UCSD-AML1 (cell line): ENCODE measurements at regions not wholly inside any gene's neighbourhood (a gene's known extent, or its start where the extent isn't known, plus 50 kb on each side); places are given as distances from the start of the nearest gene placed in this dataset.

Experiments
- DNase-seq: peaks from one replicate; lab custom pipeline; 2025; ENCODE audit not compliant: unreplicated experiment; lab: John Stamatoyannopoulos, UW

DNA sequence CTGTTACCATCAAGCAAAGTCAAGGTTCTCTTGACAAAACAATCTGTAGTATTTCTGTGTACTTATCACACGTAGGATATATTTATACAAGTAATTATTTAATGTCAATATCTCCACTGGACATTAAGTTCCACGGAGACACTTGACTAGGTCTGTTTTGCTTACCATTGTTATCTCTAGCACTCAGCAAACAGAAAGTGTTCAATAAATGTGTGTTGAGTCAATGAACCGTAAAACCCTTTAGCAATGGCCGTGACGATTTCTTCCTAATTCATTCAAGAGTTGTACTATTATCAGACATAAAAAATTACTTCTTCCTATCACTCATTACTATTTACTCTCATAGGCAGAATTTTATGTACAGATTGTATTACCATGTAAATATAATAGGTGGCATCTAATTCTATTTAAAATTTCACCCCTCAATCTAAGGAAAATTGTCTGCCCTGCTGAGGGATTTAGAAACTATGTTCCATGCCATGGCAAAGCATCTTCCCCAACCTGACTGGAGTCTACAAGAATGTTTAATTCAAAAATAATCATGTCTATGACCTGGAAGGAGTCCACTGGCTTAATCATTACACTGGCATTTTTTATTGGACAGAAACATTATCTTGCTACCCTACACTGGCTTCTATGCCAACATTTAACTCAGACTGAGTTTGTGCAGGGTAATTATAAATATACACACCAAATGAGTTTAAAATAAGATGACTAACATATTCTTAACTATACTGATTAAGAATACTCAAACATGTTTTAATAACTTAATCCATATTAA lies 301.9 kb downstream of the ZEB2 start:
- DNase-seq, result no peak

DNA sequence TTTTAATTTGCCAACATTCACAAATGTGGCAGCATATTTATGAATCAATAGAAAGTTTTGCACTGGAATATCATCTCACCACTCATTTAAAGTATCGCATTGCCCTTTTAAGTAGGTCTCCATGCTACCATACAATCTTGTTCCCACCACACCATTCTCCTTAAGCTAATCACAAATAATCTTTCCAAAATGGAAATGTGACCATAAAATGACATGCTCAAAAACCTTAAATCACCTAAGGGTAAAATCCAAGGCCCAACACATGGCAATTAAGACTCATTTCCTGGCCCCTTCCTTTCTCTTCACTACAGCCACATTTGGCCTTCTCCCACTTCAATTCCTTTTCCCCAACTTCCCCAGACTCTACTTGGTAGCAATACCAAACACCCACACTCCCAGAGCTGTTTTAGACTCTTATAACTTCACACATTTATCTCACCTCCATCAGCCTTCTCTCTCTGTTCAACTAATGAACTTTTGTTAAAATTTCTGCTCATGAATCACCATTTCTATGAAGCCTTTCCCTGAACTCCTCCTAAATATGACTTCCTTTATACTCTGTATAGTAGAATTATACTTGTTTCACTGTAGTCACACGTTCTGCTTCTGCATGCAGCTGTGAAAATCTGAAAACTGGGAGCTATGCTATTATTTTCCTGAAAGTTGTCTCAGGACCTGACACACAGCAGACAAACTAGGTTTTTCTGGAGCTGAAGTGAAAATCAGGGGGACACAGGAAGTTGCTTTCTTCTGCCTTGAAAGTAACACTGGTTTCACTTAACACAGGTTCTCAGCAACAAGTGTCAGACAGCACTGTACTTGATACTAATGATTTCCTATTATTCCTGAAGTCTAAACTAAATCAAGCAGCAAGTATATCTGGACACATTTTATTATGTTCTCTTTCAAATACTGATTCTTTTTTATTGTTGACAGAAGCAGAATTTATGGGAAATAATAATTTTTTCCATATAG lies 303.9 kb downstream of the ZEB2 start:
- no peak for DNase-seq

DNA sequence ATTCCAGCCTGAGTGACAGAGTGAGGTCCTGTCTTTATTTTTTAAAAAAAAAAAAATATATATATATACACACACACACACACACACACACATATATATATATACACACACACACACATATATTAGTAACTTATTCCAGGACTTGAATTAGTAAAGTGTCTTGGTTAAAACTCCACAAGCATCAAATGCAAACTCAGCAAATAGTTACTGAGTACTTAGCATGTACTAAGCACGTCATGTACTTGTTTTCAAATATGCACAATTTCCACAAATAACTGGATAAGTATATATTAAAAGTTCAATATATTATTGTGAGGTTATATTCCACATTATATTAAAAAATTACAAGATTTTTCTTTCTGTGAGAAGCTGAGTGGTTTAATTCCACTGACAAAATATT lies 304.7 kb downstream of the ZEB2 start:
- no peak for DNase-seq

DNA sequence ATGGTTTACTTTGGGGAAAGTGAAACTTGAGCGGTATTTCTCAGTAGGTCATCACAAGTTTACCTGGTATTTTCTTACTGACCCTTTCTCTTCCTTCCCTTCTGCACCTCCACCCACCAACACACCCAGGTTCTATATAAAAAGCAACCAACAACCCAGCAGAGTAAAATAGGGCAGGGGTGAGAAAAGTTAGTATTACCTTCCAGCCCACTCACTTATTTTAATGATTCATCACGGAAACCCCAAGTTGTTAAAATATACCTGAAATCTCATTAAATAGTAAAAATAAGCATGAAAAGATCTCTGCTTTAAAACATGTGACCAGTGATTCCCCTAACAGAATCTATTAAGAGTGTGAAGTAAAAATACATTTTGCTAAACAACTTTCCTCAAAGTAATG lies 306.1 kb downstream of the ZEB2 start:
- DNase-seq, result no peak

DNA sequence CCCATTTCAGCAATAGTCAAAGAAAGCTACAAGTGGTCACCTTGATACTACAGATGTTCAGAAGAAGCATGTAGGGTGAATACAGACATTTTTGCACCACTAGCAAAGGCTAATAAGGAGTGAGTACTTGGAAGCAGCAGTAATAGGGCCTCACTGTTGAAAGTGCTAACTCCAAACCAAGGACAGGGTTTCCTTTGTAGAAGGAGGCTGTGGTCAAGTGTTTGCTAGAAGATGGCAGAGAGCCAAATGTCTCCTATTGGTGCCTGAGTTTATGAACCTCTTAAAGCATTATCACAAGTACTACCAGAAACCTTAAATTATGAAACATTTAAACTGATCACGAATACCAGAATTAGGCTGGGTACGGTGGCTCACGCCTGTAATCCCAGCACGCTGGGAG lies 308.1 kb downstream of the ZEB2 start:
- no peak for DNase-seq

DNA sequence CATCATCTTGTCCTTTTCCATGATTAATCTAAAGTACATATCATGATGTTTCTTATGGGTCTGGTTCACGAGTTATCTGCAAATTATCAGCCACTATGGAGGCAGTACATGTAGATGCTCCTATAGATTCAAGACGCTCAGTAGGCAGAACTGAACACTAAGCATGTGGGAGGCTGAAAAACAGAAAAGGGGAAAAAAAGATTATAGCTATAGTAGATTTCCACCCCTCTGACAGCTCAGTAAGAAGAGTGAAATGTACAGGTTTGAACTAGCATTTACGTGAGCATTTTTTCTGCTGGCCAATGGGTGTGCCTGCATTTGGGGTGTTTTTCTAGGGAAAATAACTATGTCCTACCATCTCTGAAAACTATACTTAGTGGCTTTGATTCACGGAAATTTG lies 308.9 kb downstream of the ZEB2 start:
- DNase-seq, result no peak

DNA sequence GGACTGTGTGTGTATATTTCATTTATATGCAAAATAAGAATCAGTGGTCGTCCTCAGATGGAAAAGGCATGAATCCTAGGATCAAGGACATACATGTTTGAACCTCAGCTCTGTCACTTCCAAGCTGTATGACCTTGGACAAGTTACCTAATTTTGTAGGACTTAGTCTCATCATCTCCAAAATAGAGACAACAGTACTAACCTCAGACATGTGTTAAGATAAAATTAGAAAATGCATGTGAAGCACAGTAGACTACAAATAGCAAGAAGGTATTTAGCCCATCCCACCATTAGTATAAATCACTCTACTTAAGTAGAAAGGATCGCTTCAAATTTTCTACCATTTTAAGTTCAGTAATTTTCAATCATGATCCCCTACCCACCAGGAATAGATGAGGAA lies 309.8 kb downstream of the ZEB2 start:
- no peak for DNase-seq

DNA sequence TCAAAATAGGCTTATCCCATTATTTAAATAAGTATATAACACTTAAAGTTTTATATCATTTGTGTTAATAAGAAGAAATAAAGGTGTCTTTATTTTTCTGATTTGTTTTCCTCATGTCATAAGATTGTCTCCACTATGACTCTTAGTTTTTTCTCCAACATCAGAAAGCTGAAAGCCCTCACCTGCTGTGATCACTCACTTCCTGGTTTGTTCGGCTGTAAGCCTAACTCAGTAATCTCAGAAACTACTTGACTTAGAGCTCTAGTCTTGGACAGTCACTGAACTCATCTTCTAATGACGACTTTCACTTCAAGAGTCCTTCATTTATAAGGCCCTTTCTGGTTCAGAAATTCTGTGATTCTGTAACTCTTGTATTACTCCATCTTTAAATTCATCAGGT lies 311.0 kb downstream of the ZEB2 start:
- DNase-seq, result no peak

DNA sequence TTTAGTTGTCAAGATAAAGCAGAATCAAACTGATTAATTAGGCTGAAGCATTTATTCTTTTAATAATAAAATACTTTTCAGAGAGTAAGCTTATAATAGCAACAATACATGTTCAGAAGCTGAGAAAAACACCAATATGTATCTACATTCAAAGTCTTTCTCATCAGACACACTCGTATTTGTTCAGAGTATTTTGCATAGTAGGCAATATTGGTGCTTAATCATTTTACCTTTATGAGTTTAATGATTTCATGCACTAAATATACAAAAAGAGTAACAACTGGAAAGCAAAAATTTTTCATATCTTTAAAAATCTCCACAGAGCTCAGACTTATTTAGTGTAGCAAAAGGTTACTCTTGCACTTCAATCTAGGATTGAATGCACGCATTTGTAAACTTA lies 313.9 kb downstream of the ZEB2 start:
- no peak for DNase-seq

DNA sequence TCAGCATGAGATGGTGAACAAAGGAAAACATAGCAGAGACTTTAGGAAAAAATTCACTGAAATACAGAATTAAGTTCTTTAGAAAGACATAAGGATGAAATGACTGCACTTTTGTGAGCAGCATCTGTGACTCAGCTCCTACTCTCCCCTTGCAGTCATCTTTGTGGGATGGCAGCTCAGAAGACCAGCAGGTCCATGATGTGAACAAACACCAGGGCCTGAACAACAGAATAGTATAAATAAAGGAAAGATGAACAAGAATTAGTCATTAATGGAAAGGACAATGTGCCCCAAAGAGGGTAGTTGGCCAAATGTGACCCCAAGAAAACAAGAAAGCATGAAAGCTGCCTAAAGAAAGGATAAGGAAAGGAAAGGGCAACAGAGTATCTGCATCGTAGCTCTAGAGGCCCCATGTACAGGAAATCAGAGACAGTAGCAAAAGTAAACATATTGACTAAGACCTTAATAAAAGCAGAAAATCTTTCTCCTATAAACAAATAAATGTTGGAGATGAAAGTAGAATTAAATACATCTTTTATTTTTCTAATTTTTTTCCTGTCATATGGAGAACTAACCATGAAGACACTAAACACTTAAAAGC lies 318.0 kb downstream of the ZEB2 start:
- DNase-seq, result no peak

DNA sequence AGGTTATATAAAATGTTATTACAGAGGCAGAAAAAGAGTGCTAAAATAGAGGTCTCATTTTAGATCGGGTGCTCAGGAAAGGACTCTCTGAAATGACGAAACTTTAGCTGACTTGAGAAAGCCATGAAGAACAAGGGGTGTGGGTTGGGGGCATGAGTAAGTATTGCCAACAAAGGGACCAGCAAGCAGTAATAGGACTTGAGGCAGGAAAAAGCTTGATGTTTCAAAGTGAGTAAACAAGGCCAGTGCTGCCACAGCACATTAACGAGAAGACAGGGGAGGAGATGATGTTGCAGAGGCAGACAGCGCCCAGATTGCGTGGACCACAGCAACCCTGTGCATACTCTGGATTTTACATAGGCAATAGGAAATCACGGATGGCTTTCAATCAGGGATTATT lies 318.8 kb downstream of the ZEB2 start:
- DNase-seq, result no peak

DNA sequence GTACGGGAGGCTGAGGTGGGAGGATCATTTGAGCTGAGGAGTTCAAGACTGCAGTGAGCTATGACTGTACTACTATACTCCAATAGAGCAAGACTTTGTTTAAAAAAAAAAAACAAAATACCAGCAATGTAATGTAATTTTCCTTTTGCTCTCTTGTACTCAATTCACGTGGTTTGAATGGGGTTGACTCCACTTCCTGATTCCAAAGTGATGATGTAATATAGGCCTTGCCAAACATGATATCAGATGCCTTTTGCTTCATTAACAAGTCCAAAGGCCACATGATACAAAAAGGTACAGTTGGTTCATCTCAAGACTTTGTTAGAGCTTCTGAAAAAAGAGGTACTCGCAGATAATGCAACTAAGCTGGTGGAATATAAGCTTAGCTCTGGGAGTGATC lies 321.8 kb downstream of the ZEB2 start:
- no peak for DNase-seq

DNA sequence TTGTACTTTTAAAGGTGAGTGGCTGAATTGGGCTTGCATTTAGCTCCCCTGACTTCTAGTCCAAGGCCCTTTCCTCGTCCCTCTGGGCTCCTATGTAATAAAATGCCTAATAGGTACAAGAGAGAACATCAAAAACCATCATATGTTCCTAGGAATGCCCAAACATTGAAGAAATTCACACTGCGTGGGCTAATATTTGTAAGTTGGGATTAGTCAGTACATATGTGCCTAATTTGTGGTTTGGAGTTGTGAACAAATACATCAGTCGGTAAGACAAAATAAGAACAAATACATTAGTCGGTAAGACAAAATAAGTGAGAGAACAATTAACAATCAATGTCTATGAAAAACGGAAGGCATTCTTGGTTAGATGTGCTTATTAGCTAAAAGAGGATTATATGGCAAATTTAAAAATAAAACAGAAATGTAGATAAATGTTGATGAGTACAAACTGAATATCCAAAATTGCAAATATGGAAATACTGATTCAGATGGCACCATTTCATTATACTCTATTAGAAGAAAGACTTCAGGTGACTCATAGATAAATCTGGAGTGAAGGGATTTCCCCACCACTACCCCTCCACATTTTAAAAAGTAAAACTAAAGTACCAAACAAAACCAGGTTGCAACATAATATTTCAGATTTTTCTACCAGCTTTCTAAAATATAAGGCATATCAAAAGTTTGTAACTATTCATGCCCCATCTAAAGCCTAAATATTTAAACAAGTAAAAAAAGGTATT lies 325.4 kb downstream of the ZEB2 start:
- no peak for DNase-seq

DNA sequence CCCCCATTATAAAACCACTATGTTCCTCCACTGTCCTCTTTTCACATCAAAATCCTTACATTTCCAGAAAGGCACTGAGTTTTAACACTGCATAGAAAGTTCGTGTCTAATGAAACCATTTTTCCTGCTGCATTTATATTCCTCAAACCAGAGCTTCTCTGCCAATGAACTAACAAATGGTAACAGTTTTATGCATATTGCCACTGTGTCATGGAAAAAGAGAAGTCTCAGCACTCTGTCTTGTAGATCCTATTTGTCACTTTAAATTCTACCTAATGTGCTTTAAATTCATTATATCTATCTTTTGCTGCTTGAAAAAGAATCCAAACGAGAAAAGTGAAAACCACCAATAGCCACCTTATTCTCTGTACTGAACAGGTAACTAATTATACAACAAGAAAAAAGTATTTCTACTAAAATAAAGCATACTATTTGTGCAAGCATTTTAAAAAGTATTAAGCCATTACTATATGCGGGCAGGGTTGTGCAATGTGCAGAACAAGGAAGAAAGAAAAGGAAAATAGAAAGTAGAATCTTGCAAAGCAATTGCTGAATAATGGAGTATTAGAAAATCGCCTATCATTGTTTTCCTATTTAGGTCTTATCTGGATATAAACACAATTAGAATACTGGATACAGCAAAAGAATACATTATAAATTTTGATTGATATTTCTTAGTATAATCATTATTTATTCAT lies 328.9 kb downstream of the ZEB2 start:
- no peak for DNase-seq

DNA sequence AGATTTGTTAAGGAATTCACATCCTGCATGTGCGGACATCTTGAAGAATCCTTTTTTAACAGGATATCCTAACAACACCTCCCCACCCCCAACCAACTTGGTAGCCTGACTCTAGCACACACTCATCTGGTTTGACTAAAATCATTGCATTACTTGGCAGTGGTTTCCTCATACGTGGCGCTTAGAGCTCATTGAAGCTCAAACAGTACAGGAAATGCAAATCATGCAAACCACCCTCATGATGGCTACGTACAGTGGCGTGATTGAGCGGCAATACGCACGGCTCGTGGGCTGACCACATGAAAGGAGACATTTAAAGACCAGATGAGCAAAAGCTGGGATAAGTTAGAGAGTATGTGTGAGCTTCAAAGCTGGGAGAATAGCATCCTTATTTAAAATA lies 336.2 kb downstream of the ZEB2 start:
- no peak for DNase-seq

DNA sequence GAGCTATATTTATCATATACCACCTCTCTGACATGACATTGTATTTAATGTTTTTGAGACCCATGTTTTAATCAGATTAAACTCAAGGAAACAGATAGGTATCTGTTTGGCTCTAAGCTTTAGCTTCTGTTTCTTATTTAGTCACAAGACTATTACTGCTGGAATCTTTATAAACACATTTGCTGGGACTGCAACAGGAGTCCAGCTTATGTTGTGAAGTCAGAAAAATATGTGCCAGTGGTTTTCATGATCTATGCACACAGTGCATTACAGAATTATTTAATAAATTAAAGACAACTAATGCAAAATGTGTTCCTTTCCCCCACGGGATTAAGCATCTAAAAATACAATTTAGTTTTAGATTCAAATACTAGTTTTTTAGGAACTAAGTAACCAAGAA lies 338.9 kb downstream of the ZEB2 start:
- DNase-seq, result no peak

DNA sequence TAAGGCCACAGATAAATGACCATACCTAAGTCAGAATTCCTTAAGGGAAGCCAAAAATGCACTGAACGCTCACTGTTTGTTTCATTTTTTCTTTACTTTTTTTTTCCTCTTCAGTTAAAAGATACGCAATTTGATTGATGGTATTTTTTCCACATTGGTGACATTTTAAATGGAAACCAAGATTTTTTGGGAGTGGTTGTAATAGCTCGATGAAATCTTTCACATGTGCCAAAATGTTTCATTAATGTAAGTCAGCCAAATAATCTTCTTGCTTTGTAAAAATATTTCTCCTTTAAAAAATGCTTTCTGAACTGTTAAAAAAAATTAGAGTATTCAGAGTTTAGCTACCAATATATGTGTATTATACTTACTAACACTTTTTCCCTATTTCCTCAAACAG lies 339.8 kb downstream of the ZEB2 start:
- DNase-seq, result no peak

DNA sequence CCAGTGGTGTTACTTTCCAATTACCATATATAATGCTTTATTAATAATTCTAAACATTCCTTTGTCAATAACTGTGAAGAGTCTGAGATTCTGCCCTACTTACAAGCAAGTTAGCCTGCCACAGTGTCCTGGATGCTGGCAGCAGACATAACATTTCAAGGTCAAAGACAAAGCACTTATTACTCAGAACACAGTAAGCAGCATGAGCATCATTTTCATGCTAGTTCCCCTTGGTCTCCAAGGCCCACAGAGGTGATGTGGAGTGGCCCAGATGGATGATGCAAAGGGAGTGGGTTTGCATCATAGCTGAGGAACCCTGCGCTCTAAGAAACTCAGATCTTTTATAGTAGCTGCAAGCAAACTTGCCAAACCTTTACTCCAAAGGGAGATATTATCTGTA lies 349.7 kb downstream of the ZEB2 start:
- no peak for DNase-seq

DNA sequence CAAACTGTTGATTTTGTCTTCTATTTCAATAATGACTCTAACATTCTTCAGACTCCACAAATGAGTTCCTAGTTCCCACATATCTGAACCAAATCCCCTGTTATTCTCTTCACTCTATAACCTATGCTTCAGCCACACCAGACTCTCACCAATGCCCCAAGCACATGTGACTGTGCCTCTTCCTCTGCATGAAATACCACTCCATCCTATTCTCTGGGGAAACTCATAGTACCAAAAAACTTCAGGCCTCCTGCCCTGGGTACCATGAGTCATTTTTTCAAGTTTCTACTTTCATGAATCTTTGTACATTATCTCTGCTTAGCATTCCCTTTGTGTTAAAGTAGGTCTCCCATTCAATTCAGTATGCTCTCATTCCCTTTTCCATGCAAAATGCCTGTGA lies 353.2 kb downstream of the ZEB2 start:
- DNase-seq, result no peak

DNA sequence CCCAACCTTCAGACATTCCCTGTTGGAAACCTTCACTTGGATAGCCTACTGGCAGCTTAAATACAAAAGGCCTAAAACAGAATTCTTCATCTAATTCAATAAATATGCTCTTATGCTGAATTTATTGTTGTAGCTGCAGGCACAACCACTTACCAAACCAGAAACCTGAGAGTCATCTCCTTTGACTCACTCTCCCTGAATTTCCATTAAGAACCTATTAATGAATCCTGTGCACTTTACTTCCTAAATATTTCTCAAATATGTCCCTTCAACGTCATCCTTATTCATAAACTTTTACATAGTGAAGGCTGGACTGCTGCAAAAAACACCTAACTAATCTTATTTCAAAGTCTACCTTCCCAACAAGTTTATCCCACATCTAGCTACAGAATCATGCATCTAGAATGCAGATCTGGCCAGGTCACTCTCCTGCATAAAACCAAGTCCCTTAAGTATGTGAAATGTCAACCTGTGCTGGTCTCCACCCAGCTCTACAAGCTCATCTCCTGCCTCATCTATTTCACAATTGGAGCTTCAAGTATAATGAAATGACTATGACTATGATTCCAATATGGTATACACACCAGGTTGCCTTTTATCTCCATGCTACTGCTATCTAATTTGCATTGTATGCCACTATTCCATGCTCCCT lies 354.2 kb downstream of the ZEB2 start:
- DNase-seq, result no peak
